SIG-M5 treated with dmso at 0.1 percent for 504 hours (cell line): ENCODE measurements at regions not wholly inside any gene's neighbourhood (a gene's known extent, or its start where the extent isn't known, plus 50 kb on each side); places are given as distances from the start of the nearest gene placed in this dataset.

Experiments used
- DNase-seq: peaks from one replicate; lab custom pipeline; 2025; ENCODE audit not compliant: unreplicated experiment; lab: John Stamatoyannopoulos, UW

- DNase-seq, result no peak
These were observed 251.1 kb upstream of the PIK3C3 start for GRCh38 chr18:41703744-41704530.

- DNase-seq, result no peak
These were observed 254.6 kb upstream of the PIK3C3 start for GRCh38 chr18:41700416-41700815.

GRCh38 chr18:41695441-41695840 lies 259.6 kb upstream of the PIK3C3 start:
- DNase-seq, result no peak

GRCh38 chr18:41693008-41693407 lies 262.0 kb upstream of the PIK3C3 start:
- DNase-seq, result no peak

GRCh38 chr18:41690332-41691127 lies 264.5 kb upstream of the PIK3C3 start:
- DNase-seq, result no peak

GRCh38 chr18:41687138-41687537 lies 267.9 kb upstream of the PIK3C3 start:
- DNase-seq, result no peak

- no peak for DNase-seq
These were observed 273.7 kb upstream of the PIK3C3 start for GRCh38 chr18:41681138-41681880.

GRCh38 chr18:41674506-41674905 lies 280.5 kb upstream of the PIK3C3 start:
- DNase-seq, result no peak

GRCh38 chr18:41666231-41666630 lies 288.8 kb upstream of the PIK3C3 start:
- DNase-seq, result no peak

GRCh38 chr18:41665210-41665609 lies 289.8 kb upstream of the PIK3C3 start:
- DNase-seq, result no peak

GRCh38 chr18:41660654-41661053 lies 294.4 kb upstream of the PIK3C3 start:
- DNase-seq, result no peak

- DNase-seq, result no peak
These were observed 295.4 kb upstream of the PIK3C3 start for GRCh38 chr18:41659438-41660130.

- no peak for DNase-seq
These were observed 297.8 kb upstream of the PIK3C3 start for GRCh38 chr18:41657189-41657588.

- peak; percentile 9 for DNase-seq
These were observed 300.0 kb upstream of the PIK3C3 start for GRCh38 chr18:41655074-41655473.

GRCh38 chr18:41647914-41648313 lies 307.1 kb upstream of the PIK3C3 start:
- no peak for DNase-seq

- no peak for DNase-seq
These were observed 308.0 kb upstream of the PIK3C3 start for GRCh38 chr18:41646915-41647620.

GRCh38 chr18:41645589-41646360 lies 309.3 kb upstream of the PIK3C3 start:
- DNase-seq, result peak; percentile 42

GRCh38 chr18:41644466-41644865 lies 310.6 kb upstream of the PIK3C3 start:
- DNase-seq, result no peak

GRCh38 chr18:41643427-41643826 lies 311.6 kb upstream of the PIK3C3 start:
- no peak for DNase-seq

GRCh38 chr18:41642756-41643155 lies 312.3 kb upstream of the PIK3C3 start:
- no peak for DNase-seq
